Vagina (tissue), 2 donors: ENCODE measurements at regions not wholly inside any gene's neighbourhood (a gene's known extent, or its start where the extent isn't known, plus 50 kb on each side); places are given as distances from the start of the nearest gene placed in this dataset.

ENCODE experiments used
- DNase-seq, 2 donors: peaks; one replicate each; pipeline ENCODE4 v3.0.0-alpha.2; 2017; ENCODE audit errors: extremely low spot score in 2 of 2
- H3K27ac ChIP-seq: fragments of 200-600 bp; sonication (generic); one replicate; pipeline ENCODE4 v1.5.1; 2019
- H3K27me3 ChIP-seq: fragments of 200-600 bp; sonication (generic); one replicate; pipeline ENCODE4 v1.5.1; 2019
- H3K36me3 ChIP-seq, 2 donors: fragments of 200-600 bp; sonication (generic); one replicate each; pipeline ENCODE4 v1.5.1; 2017 to 2019
- H3K4me1 ChIP-seq: fragments of 200-600 bp; sonication (generic); one replicate; pipeline ENCODE4 v1.5.1; 2019
- H3K4me3 ChIP-seq, 2 donors: fragments of 200-600 bp; sonication (generic); 1 replicate in 1 of 2; 2 replicates in 1 of 2; pipeline ENCODE4 v1.5.1; 2016 to 2019
- H3K9me3 ChIP-seq: fragments of 200-600 bp; sonication (generic); one replicate; pipeline ENCODE4 v1.5.1; 2019
- CTCF ChIP-seq, 3 experiments: fragments of 450-650 bp in 2 of 3; fragments of 200-600 bp in 1 of 3; sonication (generic) in 1 of 3; IDR thresholded peaks; one replicate each; pipeline ENCODE4 v1.5.1; 2017 to 2019; ENCODE audit warnings: antibody characterized with exemption in 3 of 3, mild to moderate bottlenecking in 2 of 3, moderate library complexity in 2 of 3
- POLR2A ChIP-seq, 2 donors: fragments of 450-650 bp; IDR thresholded peaks; one replicate each; pipeline ENCODE4 v1.6.1; 2017; ENCODE audit warnings: antibody characterized with exemption in 2 of 2, mild to moderate bottlenecking in 2 of 2, moderate library complexity in 2 of 2
- POLR2AphosphoS5 ChIP-seq, 2 donors: sonication (generic); formaldehyde crosslinking; IDR thresholded peaks; one replicate each; pipeline ENCODE4 v1.9.0; 2017; ENCODE audit warnings: antibody characterized with exemption in 2 of 2, mild to moderate bottlenecking in 2 of 2, low read depth in 1 of 2; ENCODE audit not compliant: insufficient read depth in 1 of 2
- intact Hi-C: fragments of 100-400 bp; cut with DNase I; formaldehyde crosslinking; loops from one replicate; pipeline ENCODE4 v1.15.1; 2023

GRCh38 chr20:11651647-11652046 lies 266.0 kb upstream of the BTBD3 start:
- DNase-seq, result no peak
- no peaks in the 10 kb centered on the region for H3K27me3 ChIP-seq
- no peaks in the 10 kb centered on the region for H3K9me3 ChIP-seq
- TF ChIP-seq POLR2A (IDR thresholded peaks at IDR 0.05) (no peak), POLR2AphosphoS5 (IDR thresholded peaks at IDR 0.05; ENCODE audit: insufficient read depth in 1 of 2, low read depth in 1 of 2) (no peak), CTCF (IDR thresholded peaks at IDR 0.05) (no peak)
- H3K27ac ChIP-seq, result no peak overlapping the region
- intact Hi-C loops, result no loop called here
- H3K36me3 ChIP-seq, result no peaks in the 10 kb centered on the region
- no peaks in the 10 kb centered on the region for H3K4me1 ChIP-seq
- H3K4me3 ChIP-seq, result no peak overlapping the region

GRCh38 chr20:11652128-11652527 lies 265.6 kb upstream of the BTBD3 start:
- H3K27ac ChIP-seq, result no peak overlapping the region
- TF ChIP-seq POLR2A (IDR thresholded peaks at IDR 0.05), result no peak
- TF ChIP-seq POLR2AphosphoS5 (IDR thresholded peaks at IDR 0.05; ENCODE audit: insufficient read depth in 1 of 2, low read depth in 1 of 2), result no peak
- TF ChIP-seq CTCF (IDR thresholded peaks at IDR 0.05), result no peak
- intact Hi-C loops, result no loop called here
- no peaks in the 10 kb centered on the region for H3K9me3 ChIP-seq
- DNase-seq, result no peak
- no peaks in the 10 kb centered on the region for H3K27me3 ChIP-seq
- no peaks in the 10 kb centered on the region for H3K36me3 ChIP-seq
- no peaks in the 10 kb centered on the region for H3K4me1 ChIP-seq
- H3K4me3 ChIP-seq, result no peak overlapping the region

GRCh38 chr20:11654766-11655165 lies 262.9 kb upstream of the BTBD3 start:
- no peak overlapping the region for H3K4me3 ChIP-seq
- intact Hi-C loops, result no loop called here
- no peaks in the 10 kb centered on the region for H3K4me1 ChIP-seq

GRCh38 chr20:11660673-11661072 lies 257.0 kb upstream of the BTBD3 start:
- TF ChIP-seq POLR2AphosphoS5 (IDR thresholded peaks at IDR 0.05; ENCODE audit: insufficient read depth in 1 of 2, low read depth in 1 of 2) (no peak), CTCF (IDR thresholded peaks at IDR 0.05) (no peak), POLR2A (IDR thresholded peaks at IDR 0.05) (no peak)
- Histone ChIP-seq H3K27me3 (no peaks in the 10 kb centered on the region), H3K9me3 (no peaks in the 10 kb centered on the region), H3K4me1 (no peaks in the 10 kb centered on the region), H3K27ac (no peak overlapping the region), H3K36me3 (no peaks in the 10 kb centered on the region), H3K4me3 (no peak overlapping the region)
- intact Hi-C loops, result no loop called here
- DNase-seq, result no peak

More at GRCh38 chr20:11654766-11655165, 262.9 kb upstream of the BTBD3 start:
- Histone ChIP-seq H3K27me3 (no peaks in the 10 kb centered on the region), H3K27ac (no peak overlapping the region), H3K36me3 (no peaks in the 10 kb centered on the region), H3K9me3 (no peaks in the 10 kb centered on the region)
- DNase-seq, result no peak
- TF ChIP-seq POLR2AphosphoS5 (IDR thresholded peaks at IDR 0.05; ENCODE audit: insufficient read depth in 1 of 2, low read depth in 1 of 2) (no peak), POLR2A (IDR thresholded peaks at IDR 0.05) (no peak), CTCF (IDR thresholded peaks at IDR 0.05) (no peak)

- Histone ChIP-seq H3K4me1 (no peaks in the 10 kb centered on the region), H3K27ac (no peak overlapping the region), H3K27me3 (no peaks in the 10 kb centered on the region), H3K36me3 (no peaks in the 10 kb centered on the region), H3K4me3 (no peak overlapping the region), H3K9me3 (no peaks in the 10 kb centered on the region)
- no peak for TF ChIP-seq POLR2AphosphoS5 (IDR thresholded peaks at IDR 0.05; ENCODE audit: insufficient read depth in 1 of 2, low read depth in 1 of 2)
- no peak for TF ChIP-seq POLR2A (IDR thresholded peaks at IDR 0.05)
- TF ChIP-seq CTCF (IDR thresholded peaks at IDR 0.05), result no peak
- intact Hi-C loops, result no loop called here
- no peak for DNase-seq
Observed at GRCh38 chr20:11671015-11671511, 246.6 kb upstream of the BTBD3 start.
